SK-N-SH treated with all-trans-retinoic acid at 6 μM for 48 hours (cell line): ENCODE measurements at regions not wholly inside any gene's neighbourhood (a gene's known extent, or its start where the extent isn't known, plus 50 kb on each side); places are given as distances from the start of the nearest gene placed in this dataset.

Experiments
- ISL1 ChIP-seq: fragments of 250-450 bp; sonication (Bioruptor Pico); IDR thresholded peaks from 2 replicates; pipeline ENCODE4 v2.1.2; 2022; ENCODE audit warnings: mild to moderate bottlenecking, moderate library complexity
- ZC3H10 ChIP-seq: fragments of 250-450 bp; sonication (Bioruptor Pico); IDR thresholded peaks from 2 replicates; pipeline ENCODE4 v1.5.1; 2021; ENCODE audit warnings: mild to moderate bottlenecking, moderate library complexity
- ZFP3 ChIP-seq: fragments of 250-450 bp; sonication (Bioruptor Pico); IDR thresholded peaks from 2 replicates; pipeline ENCODE4 v1.5.0; 2020; ENCODE audit warnings: mild to moderate bottlenecking, moderate library complexity

GRCh38 chr11:130727157-130728119 is 188.8 kb downstream of the SNX19 start:
- no peak for TF ChIP-seq ZFP3
- no peak for TF ChIP-seq ISL1 (CRISPR knock-in tag)
- no peak for TF ChIP-seq ZC3H10 (CRISPR knock-in tag)
